DND-41 (cell line): ENCODE measurements at regions not wholly inside any gene's neighbourhood (a gene's known extent, or its start where the extent isn't known, plus 50 kb on each side); places are given as distances from the start of the nearest gene placed in this dataset.

Experiments used
- ATAC-seq: fragments of 200-7000 bp; cut with Tn5 transposase; 3 replicates; pipeline ENCODE4 v1.9.1; 2021; ENCODE audit warnings: low read depth; ENCODE audit not compliant: insufficient read depth
- DNase-seq: peaks from one replicate; pipeline ENCODE4 v3.0.0-alpha.2; 2020
- H2AFZ ChIP-seq: 2 replicates; pipeline ENCODE4 v1.6.0; 2012; ENCODE audit warnings: low read depth, low read length
- H3K27ac ChIP-seq: 2 replicates; pipeline ENCODE4 v1.5.1; 2012; ENCODE audit warnings: low read length, inconsistent platforms
- H3K27me3 ChIP-seq: fragments of 200-600 bp; sonication (generic); 2 replicates; pipeline ENCODE4 v1.6.0; 2012; ENCODE audit warnings: low read length, mild to moderate bottlenecking, inconsistent platforms; ENCODE audit not compliant: insufficient read depth, poor library complexity
- H3K36me3 ChIP-seq: 2 replicates; pipeline ENCODE4 v1.5.1; 2012; ENCODE audit warnings: low read length, inconsistent platforms; ENCODE audit not compliant: insufficient read depth
- H3K4me1 ChIP-seq: 2 replicates; pipeline ENCODE4 v1.5.1; 2012; ENCODE audit warnings: mild to moderate bottlenecking, low read length; ENCODE audit not compliant: insufficient read depth
- H3K4me2 ChIP-seq: 2 replicates; pipeline ENCODE4 v1.6.0; 2012; ENCODE audit warnings: mild to moderate bottlenecking, moderate library complexity, low read length, inconsistent platforms; ENCODE audit not compliant: insufficient read depth
- H3K4me3 ChIP-seq, 2 experiments: fragments of 200-600 bp in 1 of 2; shearing (Covaris generic) in 1 of 2; 2 replicates each; pipeline ENCODE4 v1.5.1; 2012 to 2016; ENCODE audit warnings: inconsistent platforms in 2 of 2, low read length in 2 of 2, mild to moderate bottlenecking in 2 of 2, low read depth in 1 of 2, moderate library complexity in 1 of 2
- H3K79me2 ChIP-seq: 2 replicates; pipeline ENCODE4 v1.6.0; 2012; ENCODE audit warnings: low read length, inconsistent platforms; ENCODE audit not compliant: insufficient read depth
- H3K9ac ChIP-seq: 2 replicates; pipeline ENCODE4 v1.6.0; 2012; ENCODE audit warnings: low read depth, mild to moderate bottlenecking, inconsistent platforms, low read length, moderate library complexity
- H3K9me3 ChIP-seq: 2 replicates; pipeline ENCODE4 v1.5.1; 2012; ENCODE audit warnings: low read length, moderate library complexity, mild to moderate bottlenecking, inconsistent platforms; ENCODE audit not compliant: insufficient read depth, severe bottlenecking
- H4K20me1 ChIP-seq: 2 replicates; pipeline ENCODE4 v1.6.0; 2012; ENCODE audit warnings: low read length; ENCODE audit not compliant: insufficient read depth
- CTCF ChIP-seq: IDR thresholded peaks from 2 replicates; pipeline ENCODE4 v1.5.1; 2012; ENCODE audit warnings: borderline replicate concordance, low read length, moderate library complexity, mild to moderate bottlenecking; ENCODE audit not compliant: poor library complexity, severe bottlenecking; ENCODE audit errors: extremely low read depth
- EZH2 ChIP-seq: IDR thresholded peaks from 3 replicates; pipeline ENCODE4 v1.6.1; 2012; ENCODE audit warnings: borderline replicate concordance, low read depth, mild to moderate bottlenecking, moderate library complexity, low read length, inconsistent platforms; ENCODE audit not compliant: severe bottlenecking

DNA sequence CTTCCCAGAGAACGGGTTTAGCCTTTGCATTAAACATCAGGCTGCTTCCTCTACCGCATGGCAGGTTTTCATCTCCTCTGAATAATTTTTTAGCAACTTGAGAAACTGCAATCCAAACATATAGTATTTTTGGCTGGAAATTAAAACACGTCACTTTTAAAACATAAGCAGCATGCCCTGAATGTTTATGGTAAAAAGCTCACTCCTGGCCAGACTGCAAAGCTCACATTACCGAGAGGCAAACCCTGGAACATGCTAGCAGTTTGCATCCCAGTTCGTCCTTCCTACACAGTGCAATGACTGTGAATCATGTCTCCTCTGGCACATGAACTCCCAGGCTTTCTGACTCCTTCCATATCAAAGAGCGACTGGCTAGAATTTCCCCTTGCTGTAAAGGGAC is 312.3 kb downstream of the RRAGC start:
- ATAC-seq (no peak), DNase-seq (no peak)
- no peak overlapping the region for H3K9ac ChIP-seq
- H3K27me3 ChIP-seq = peaks cover 44% of the 10 kb centered on the region
- H2AFZ ChIP-seq = no peak overlapping the region
- H3K4me1 ChIP-seq = no peaks in the 10 kb centered on the region
- no peak overlapping the region for H3K4me2 ChIP-seq
- TF ChIP-seq CTCF = no peak
- no peak for TF ChIP-seq EZH2
- H3K36me3 ChIP-seq = no peaks in the 10 kb centered on the region
- H4K20me1 ChIP-seq = peaks cover 2% of the 10 kb centered on the region
- no peaks in the 10 kb centered on the region for H3K79me2 ChIP-seq
- no peaks in the 10 kb centered on the region for H3K9me3 ChIP-seq
- H3K27ac ChIP-seq = no peak overlapping the region
- H3K4me3 ChIP-seq = no peak overlapping the region

- ATAC-seq (no peak), DNase-seq (no peak)
- Histone ChIP-seq H3K4me1 (no peaks in the 10 kb centered on the region), H3K27me3 (peaks cover 44% of the 10 kb centered on the region), H3K27ac (no peak overlapping the region), H3K79me2 (no peaks in the 10 kb centered on the region), H3K9ac (no peak overlapping the region), H3K9me3 (no peaks in the 10 kb centered on the region), H2AFZ (no peak overlapping the region), H3K4me3 (no peak overlapping the region), H4K20me1 (no peaks in the 10 kb centered on the region; the same call in 1 of the 2 replicates), H3K36me3 (no peaks in the 10 kb centered on the region), H3K4me2 (no peak overlapping the region)
- TF ChIP-seq EZH2 (no peak), CTCF (no peak)
Measured at GRCh38 chr1:38546636-38547035, 312.9 kb downstream of the RRAGC start.

GRCh38 chr1:38541223-38541622 is 318.3 kb downstream of the RRAGC start:
- H3K36me3 ChIP-seq = no peaks in the 10 kb centered on the region
- H3K27ac ChIP-seq = no peak overlapping the region
- TF ChIP-seq EZH2 (no peak), CTCF (no peak)
- H3K79me2 ChIP-seq = no peaks in the 10 kb centered on the region
- no peak overlapping the region for H2AFZ ChIP-seq
- peaks cover 33% of the 10 kb centered on the region for H3K27me3 ChIP-seq
- H3K4me2 ChIP-seq = no peak overlapping the region
- ATAC-seq (no peak), DNase-seq (no peak)
- no peak overlapping the region for H3K9ac ChIP-seq
- no peak overlapping the region for H3K4me3 ChIP-seq
- H4K20me1 ChIP-seq = no peaks in the 10 kb centered on the region
- no peaks in the 10 kb centered on the region for H3K4me1 ChIP-seq
- no peaks in the 10 kb centered on the region for H3K9me3 ChIP-seq

- Histone ChIP-seq H3K9me3 (no peaks in the 10 kb centered on the region), H3K36me3 (no peaks in the 10 kb centered on the region), H3K27me3 (peaks cover 39% of the 10 kb centered on the region), H3K79me2 (no peaks in the 10 kb centered on the region), H3K4me2 (no peak overlapping the region), H3K4me1 (no peaks in the 10 kb centered on the region), H2AFZ (no peak overlapping the region), H3K9ac (no peak overlapping the region), H3K4me3 (no peak overlapping the region), H3K27ac (no peak overlapping the region), H4K20me1 (no peaks in the 10 kb centered on the region; the same call in 1 of the 2 replicates)
- DNase-seq = no peak
- no peak for ATAC-seq
- no peak for TF ChIP-seq EZH2
Measured at GRCh38 chr1:38539931-38540330, 319.6 kb downstream of the RRAGC start.
